ENCODE measurements at regions not wholly inside any gene's neighbourhood (a gene's known extent, or its start where the extent isn't known, plus 50 kb on each side); places are given as distances from the start of the nearest gene placed in this dataset.

GRCh38 chr9:135326633-135327152 is 152.9 kb upstream of the PPP1R26 start:
- no peaks in the 10 kb centered on the region for H3K4me1 ChIP-seq
- H3K36me3 ChIP-seq, result no peaks in the 10 kb centered on the region
- H3K27me3 ChIP-seq, result no peaks in the 10 kb centered on the region
- peak in 1 of 3 donors; percentile 15 for DNase-seq
- H3K9me3 ChIP-seq, result peaks cover 0 to 3% (median 0%) of the 10 kb centered on the region in 4 donors
- H3K4me3 ChIP-seq, result no peak overlapping the region
- no peak for TF ChIP-seq POLR2A (IDR thresholded peaks at IDR 0.05)
- no peak for TF ChIP-seq CTCF (IDR thresholded peaks at IDR 0.05)
- no peak overlapping the region for H3K27ac ChIP-seq

- Histone ChIP-seq H3K4me1 (no peaks in the 10 kb centered on the region), H3K27me3 (no peaks in the 10 kb centered on the region), H3K36me3 (no peaks in the 10 kb centered on the region), H3K27ac (no peak overlapping the region), H3K4me3 (no peak overlapping the region), H3K9me3 (peaks cover 0 to 3% (median 0%) of the 10 kb centered on the region in 4 donors)
- DNase-seq, result no peak
- TF ChIP-seq POLR2A (IDR thresholded peaks at IDR 0.05), result no peak
- no peak for TF ChIP-seq CTCF (IDR thresholded peaks at IDR 0.05)
Measured at GRCh38 chr9:135328485-135329417, 150.8 kb upstream of the PPP1R26 start.

- Histone ChIP-seq H3K9me3 (peaks cover 0 to 3% (median 0%) of the 10 kb centered on the region in 4 donors), H3K27ac (no peak overlapping the region), H3K36me3 (no peaks in the 10 kb centered on the region), H3K4me1 (no peaks in the 10 kb centered on the region), H3K4me3 (no peak overlapping the region), H3K27me3 (no peaks in the 10 kb centered on the region)
- DNase-seq, result no peak
- TF ChIP-seq POLR2A (IDR thresholded peaks at IDR 0.05) (no peak), CTCF (IDR thresholded peaks at IDR 0.05) (no peak)
Measured at GRCh38 chr9:135329571-135330306, 149.8 kb upstream of the PPP1R26 start.

- no peak overlapping the region for H3K27ac ChIP-seq
- no peak overlapping the region for H3K4me3 ChIP-seq
- H3K9me3 ChIP-seq, result peaks cover 0 to 3% (median 0%) of the 10 kb centered on the region in 4 donors
- DNase-seq, result no peak
- TF ChIP-seq CTCF (IDR thresholded peaks at IDR 0.05) (no peak), POLR2A (IDR thresholded peaks at IDR 0.05) (no peak)
- no peaks in the 10 kb centered on the region for H3K4me1 ChIP-seq
- H3K27me3 ChIP-seq, result no peaks in the 10 kb centered on the region
- H3K36me3 ChIP-seq, result no peaks in the 10 kb centered on the region
Measured at GRCh38 chr9:135330307-135330631, 149.3 kb upstream of the PPP1R26 start.

- no peaks in the 10 kb centered on the region for H3K27me3 ChIP-seq
- DNase-seq, result no peak
- TF ChIP-seq POLR2A (IDR thresholded peaks at IDR 0.05) (no peak), CTCF (IDR thresholded peaks at IDR 0.05) (no peak)
Measured at GRCh38 chr9:135330685-135331590, 148.6 kb upstream of the PPP1R26 start.

More at GRCh38 chr9:135330685-135331590, 148.6 kb upstream of the PPP1R26 start:
- Histone ChIP-seq H3K4me1 (no peaks in the 10 kb centered on the region), H3K36me3 (no peaks in the 10 kb centered on the region), H3K4me3 (no peak overlapping the region), H3K9me3 (peaks cover 0 to 3% (median 0%) of the 10 kb centered on the region in 4 donors), H3K27ac (no peak overlapping the region)
